IMR-90 (cell line): ENCODE measurements at regions not wholly inside any gene's neighbourhood (a gene's known extent, or its start where the extent isn't known, plus 50 kb on each side); places are given as distances from the start of the nearest gene placed in this dataset.

Source experiments
- CTCF ChIP-seq: conservative IDR thresholded peaks from 2 replicates; pipeline ENCODE4 v1.5.1; 2012; ENCODE audit warnings: mild to moderate bottlenecking, low read depth, low read length, improper control_type of control experiment
- POLR2A ChIP-seq: IDR thresholded peaks from 2 replicates; pipeline ENCODE4 v1.6.1; 2012; ENCODE audit warnings: mild to moderate bottlenecking, low read depth, low read length

GRCh38 chrX:6325437-6325836 is 96.8 kb upstream of the NLGN4X start:
- no peak for TF ChIP-seq CTCF
- no peak for TF ChIP-seq POLR2A
